ENCODE measurements at regions not wholly inside any gene's neighbourhood (a gene's known extent, or its start where the extent isn't known, plus 50 kb on each side); places are given as distances from the start of the nearest gene placed in this dataset.

DNA sequence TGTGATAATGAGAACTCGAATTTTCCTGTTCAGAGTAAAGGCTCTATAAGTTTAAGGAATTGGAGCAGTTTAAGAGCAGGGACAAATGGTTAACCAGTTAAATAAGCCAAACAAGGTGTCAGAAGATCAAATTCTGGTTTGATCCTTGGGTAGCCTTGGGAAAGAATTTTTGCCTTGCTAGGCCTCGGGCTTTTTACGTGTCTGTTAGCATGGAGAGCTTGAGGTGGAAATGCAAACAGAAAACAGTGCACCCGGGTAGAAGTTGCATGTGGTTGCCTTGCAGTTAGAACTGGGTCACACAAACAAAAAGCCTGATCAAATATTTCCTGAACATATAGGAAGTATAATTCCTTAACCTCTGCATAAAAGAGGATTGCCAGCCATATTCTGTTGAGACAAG is 58.3 kb downstream of the RIN2 start:
- TF ChIP-seq, protein P1, sequence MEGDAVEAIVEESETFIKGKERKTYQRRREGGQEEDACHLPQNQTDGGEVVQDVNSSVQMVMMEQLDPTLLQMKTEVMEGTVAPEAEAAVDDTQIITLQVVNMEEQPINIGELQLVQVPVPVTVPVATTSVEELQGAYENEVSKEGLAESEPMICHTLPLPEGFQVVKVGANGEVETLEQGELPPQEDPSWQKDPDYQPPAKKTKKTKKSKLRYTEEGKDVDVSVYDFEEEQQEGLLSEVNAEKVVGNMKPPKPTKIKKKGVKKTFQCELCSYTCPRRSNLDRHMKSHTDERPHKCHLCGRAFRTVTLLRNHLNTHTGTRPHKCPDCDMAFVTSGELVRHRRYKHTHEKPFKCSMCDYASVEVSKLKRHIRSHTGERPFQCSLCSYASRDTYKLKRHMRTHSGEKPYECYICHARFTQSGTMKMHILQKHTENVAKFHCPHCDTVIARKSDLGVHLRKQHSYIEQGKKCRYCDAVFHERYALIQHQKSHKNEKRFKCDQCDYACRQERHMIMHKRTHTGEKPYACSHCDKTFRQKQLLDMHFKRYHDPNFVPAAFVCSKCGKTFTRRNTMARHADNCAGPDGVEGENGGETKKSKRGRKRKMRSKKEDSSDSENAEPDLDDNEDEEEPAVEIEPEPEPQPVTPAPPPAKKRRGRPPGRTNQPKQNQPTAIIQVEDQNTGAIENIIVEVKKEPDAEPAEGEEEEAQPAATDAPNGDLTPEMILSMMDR (conservative IDR thresholded peaks at IDR 0.05), result no peak
- TF ChIP-seq EZH2 (IDR thresholded peaks at IDR 0.05; ENCODE audit: low read depth), result no peak
